ENCODE measurements at regions not wholly inside any gene's neighbourhood (a gene's known extent, or its start where the extent isn't known, plus 50 kb on each side); places are given as distances from the start of the nearest gene placed in this dataset.
A peak's percentile ranks its signal among the peaks of the same experiment; 100 is the strongest.
"Not testable (repeated sequence)": the region's sequence is repeated elsewhere in the genome, so short reads cannot be mapped to it uniquely, and the experiment has no call there.

GRCh38 chr3:190970560-190970959 is 108.1 kb upstream of the GMNC start:
- no peaks in the 10 kb centered on the region for H3K4me1 ChIP-seq
- no peaks in the 10 kb centered on the region for H3K27me3 ChIP-seq
- no peak for ATAC-seq
- H3K4me3 ChIP-seq: no peak overlapping the region
- intact Hi-C loops (cut with DNase I): no loop called here
- H3K27ac ChIP-seq: no peak overlapping the region
- H3K9me3 ChIP-seq: no peaks in the 10 kb centered on the region
- H3K36me3 ChIP-seq (replicated peaks in 1 of 2; ENCODE audit: insufficient read depth in 1 of 2, low read depth in 2 of 2): no peaks in the 10 kb centered on the region
- DNase-seq: no peak
- TF ChIP-seq CTCF (IDR thresholded peaks at IDR 0.05): no peak

- WGBS, 2 donors: 37 to 44% methylated on average over 2 of the region's 2 CpGs
- Histone ChIP-seq H3K9me3 (no peaks in the 10 kb centered on the region), H3K27ac (no peak overlapping the region), H3K36me3 (replicated peaks in 1 of 2; ENCODE audit: insufficient read depth in 1 of 2, low read depth in 2 of 2) (no peaks in the 10 kb centered on the region), H3K27me3 (no peaks in the 10 kb centered on the region), H3K4me1 (no peaks in the 10 kb centered on the region), H3K4me3 (no peak overlapping the region)
- intact Hi-C loops (cut with DNase I): no loop called here
- DNase-seq (no peak), ATAC-seq (no peak)
- TF ChIP-seq CTCF (IDR thresholded peaks at IDR 0.05) (no peak), POLR2A (IDR thresholded peaks at IDR 0.05) (no peak)
Observed at GRCh38 chr3:190968616-190969015, 106.1 kb upstream of the GMNC start.

- H3K27me3 ChIP-seq; H3K9me3 ChIP-seq; ATAC-seq; intact Hi-C loops (cut with DNase I); H3K4me1 ChIP-seq; H3K36me3 ChIP-seq (replicated peaks in 1 of 2; ENCODE audit: insufficient read depth in 1 of 2, low read depth in 2 of 2); H3K4me3 ChIP-seq; H3K27ac ChIP-seq: not testable (repeated sequence)
- WGBS, 2 donors: 35 to 53% methylated on average over 17 to 20 of the region's 20 CpGs
- peak in 1 of 4 donors; percentile 21 for DNase-seq
Observed at GRCh38 chr3:190964931-190965330, 102.4 kb upstream of the GMNC start.

GRCh38 chr3:190959077-190959476 is 96.6 kb upstream of the GMNC start:
- intact Hi-C loops (cut with DNase I): no loop called here
- no peak for DNase-seq
- Histone ChIP-seq H3K4me3 (no peak overlapping the region), H3K9me3 (no peaks in the 10 kb centered on the region), H3K27ac (no peak overlapping the region), H3K4me1 (no peaks in the 10 kb centered on the region), H3K36me3 (replicated peaks in 1 of 2; ENCODE audit: insufficient read depth in 1 of 2, low read depth in 2 of 2) (no peaks in the 10 kb centered on the region), H3K27me3 (no peaks in the 10 kb centered on the region)
- TF ChIP-seq CTCF (IDR thresholded peaks at IDR 0.05): no peak
- TF ChIP-seq POLR2A (IDR thresholded peaks at IDR 0.05): no peak
- 33 to 38% methylated on average over 1 of the region's 1 CpG for WGBS, 2 donors
- ATAC-seq: no peak

GRCh38 chr3:190941694-190942260 is 79.3 kb upstream of the GMNC start:
- Histone ChIP-seq H3K4me1 (no peaks in the 10 kb centered on the region), H3K36me3 (replicated peaks in 1 of 2; ENCODE audit: insufficient read depth in 1 of 2, low read depth in 2 of 2) (no peaks in the 10 kb centered on the region), H3K27me3 (no peaks in the 10 kb centered on the region), H3K27ac (no peak overlapping the region), H3K9me3 (no peaks in the 10 kb centered on the region), H3K4me3 (no peak overlapping the region)
- TF ChIP-seq CTCF (IDR thresholded peaks at IDR 0.05) (no peak), POLR2A (IDR thresholded peaks at IDR 0.05) (no peak)
- WGBS, 2 donors: 37 to 38% methylated on average over 5 of the region's 5 CpGs
- intact Hi-C loops (cut with DNase I): no loop called here
- ATAC-seq: no peak
- DNase-seq: no peak

- ATAC-seq; H3K27ac ChIP-seq; DNase-seq; H3K9me3 ChIP-seq; intact Hi-C loops (cut with DNase I); H3K36me3 ChIP-seq (replicated peaks in 1 of 2; ENCODE audit: insufficient read depth in 1 of 2, low read depth in 2 of 2); H3K4me1 ChIP-seq; H3K4me3 ChIP-seq; H3K27me3 ChIP-seq: not testable (repeated sequence)
- WGBS, 2 donors: 37 to 58% methylated on average over 4 to 9 of the region's 9 CpGs
Observed at GRCh38 chr3:190934616-190935015, 72.1 kb upstream of the GMNC start.
